ENCODE measurements at regions not wholly inside any gene's neighbourhood (a gene's known extent, or its start where the extent isn't known, plus 50 kb on each side); places are given as distances from the start of the nearest gene placed in this dataset.
A peak's percentile ranks its signal among the peaks of the same experiment; 100 is the strongest.

- peak; percentile 12 to 19 for DNase-seq (ENCODE audit: low read depth in 2 of 2)
- no peak for TF ChIP-seq CTCF (IDR thresholded peaks at IDR 0.05; ENCODE audit: low read depth, low read length)
- H3K4me3 ChIP-seq (replicated peaks in 1 of 2; ENCODE audit: low read depth in 2 of 2, low read length in 2 of 2): no peak overlapping the region
These were observed 480.3 kb downstream of the MEIS1 start for GRCh38 chr2:66915237-66915636.

- no peak for TF ChIP-seq CTCF (IDR thresholded peaks at IDR 0.05; ENCODE audit: low read depth, low read length)
- H3K4me3 ChIP-seq (replicated peaks in 1 of 2; ENCODE audit: low read depth in 2 of 2, low read length in 2 of 2): no peak overlapping the region
- DNase-seq (ENCODE audit: low read depth in 2 of 2): no peak
These were observed 477.8 kb upstream of the ETAA1 start for GRCh38 chr2:66919286-66919685.

- no peak overlapping the region for H3K4me3 ChIP-seq (replicated peaks in 1 of 2; ENCODE audit: low read depth in 2 of 2, low read length in 2 of 2)
- no peak for DNase-seq (ENCODE audit: low read depth in 2 of 2)
- TF ChIP-seq CTCF (IDR thresholded peaks at IDR 0.05; ENCODE audit: low read depth, low read length): no peak
These were observed 476.7 kb upstream of the ETAA1 start for GRCh38 chr2:66920415-66920814.

GRCh38 chr2:66925128-66925527 is 472.0 kb upstream of the ETAA1 start:
- no peak for TF ChIP-seq CTCF (IDR thresholded peaks at IDR 0.05; ENCODE audit: low read depth, low read length)
- no peak overlapping the region for H3K4me3 ChIP-seq (replicated peaks in 1 of 2; ENCODE audit: low read depth in 2 of 2, low read length in 2 of 2)
- peak; percentile 27 to 43 for DNase-seq (ENCODE audit: low read depth in 2 of 2)

- DNase-seq (ENCODE audit: low read depth in 2 of 2): no peak
- no peak for TF ChIP-seq CTCF (IDR thresholded peaks at IDR 0.05; ENCODE audit: low read depth, low read length)
- H3K4me3 ChIP-seq (replicated peaks in 1 of 2; ENCODE audit: low read depth in 2 of 2, low read length in 2 of 2): no peak overlapping the region
These were observed 470.5 kb upstream of the ETAA1 start for GRCh38 chr2:66926594-66927112.

GRCh38 chr2:66929632-66930338 is 467.3 kb upstream of the ETAA1 start:
- no peak for TF ChIP-seq CTCF (IDR thresholded peaks at IDR 0.05; ENCODE audit: low read depth, low read length)
- no peak overlapping the region for H3K4me3 ChIP-seq (replicated peaks in 1 of 2; ENCODE audit: low read depth in 2 of 2, low read length in 2 of 2)
- DNase-seq (ENCODE audit: low read depth in 2 of 2): peak; percentile 70 to 83
